Gastrocnemius medialis (tissue), 4 donors: ENCODE measurements at regions not wholly inside any gene's neighbourhood (a gene's known extent, or its start where the extent isn't known, plus 50 kb on each side); places are given as distances from the start of the nearest gene placed in this dataset.

Source experiments
- CTCF ChIP-seq, 5 experiments: fragments of 450-650 bp in 3 of 5; fragments of 200-600 bp in 2 of 5; sonication (generic) in 2 of 5; IDR thresholded peaks in 4 of 5; conservative IDR thresholded peaks in 1 of 5; 1 replicate in 4 of 5; 2 replicates in 1 of 5; pipeline ENCODE4 v1.5.1; 2016 to 2019; ENCODE audit warnings: antibody characterized with exemption in 5 of 5, mild to moderate bottlenecking in 3 of 5, moderate library complexity in 3 of 5
- POLR2A ChIP-seq, 2 donors: fragments of 450-650 bp; IDR thresholded peaks; one replicate each; pipeline ENCODE4 v1.6.1; 2017; ENCODE audit warnings: antibody characterized with exemption in 2 of 2, mild to moderate bottlenecking in 2 of 2, moderate library complexity in 2 of 2

GRCh38 chr9:115671963-115672305 is 481.7 kb upstream of the PAPPA start:
- TF ChIP-seq POLR2A (IDR thresholded peaks at IDR 0.05) (no peak), CTCF (IDR thresholded peaks at IDR 0.05 in 4 of 5, conservative IDR thresholded peaks at IDR 0.05 in 1 of 5) (no peak)
